Smooth muscle cell (in vitro differentiated cells): ENCODE measurements at regions not wholly inside any gene's neighbourhood (a gene's known extent, or its start where the extent isn't known, plus 50 kb on each side); places are given as distances from the start of the nearest gene placed in this dataset.

Experiments
- DNase-seq: peaks from one replicate; lab custom pipeline; 2025; ENCODE audit not compliant: unreplicated experiment; lab: John Stamatoyannopoulos, UW
- H2AFZ ChIP-seq: fragments of 200-600 bp; sonication (generic); 2 replicates; pipeline ENCODE4 v1.6.0; 2016; ENCODE audit warnings: antibody characterized with exemption, low read depth, mild to moderate bottlenecking
- H3F3A ChIP-seq: fragments of 200-600 bp; sonication (generic); 2 replicates; pipeline ENCODE4 v1.6.0; 2017; ENCODE audit warnings: antibody characterized with exemption, low read depth
- H3K27ac ChIP-seq: fragments of 200-600 bp; sonication (generic); 2 replicates; pipeline ENCODE4 v1.5.1; 2016; ENCODE audit warnings: low read depth, mild to moderate bottlenecking
- H3K27me3 ChIP-seq: fragments of 200-600 bp; sonication (generic); 2 replicates; pipeline ENCODE4 v1.6.1; 2016; ENCODE audit warnings: low read depth, mild to moderate bottlenecking
- H3K36me3 ChIP-seq: fragments of 200-600 bp; sonication (generic); 2 replicates; pipeline ENCODE4 v1.5.1; 2016; ENCODE audit warnings: low read depth
- H3K4me1 ChIP-seq: fragments of 200-600 bp; sonication (generic); 2 replicates; pipeline ENCODE4 v1.5.1; 2016; ENCODE audit warnings: low read depth
- H3K4me2 ChIP-seq: fragments of 200-600 bp; sonication (generic); 2 replicates; pipeline ENCODE4 v1.6.0; 2016; ENCODE audit warnings: mild to moderate bottlenecking
- H3K4me3 ChIP-seq: fragments of 200-600 bp; sonication (generic); 2 replicates; pipeline ENCODE4 v1.5.1; 2016; ENCODE audit warnings: mild to moderate bottlenecking
- H3K79me2 ChIP-seq: fragments of 200-600 bp; sonication (generic); 2 replicates; pipeline ENCODE4 v1.6.0; 2016; ENCODE audit warnings: low read depth, mild to moderate bottlenecking
- H3K9ac ChIP-seq: fragments of 200-600 bp; sonication (generic); 2 replicates; pipeline ENCODE4 v1.6.0; 2016; ENCODE audit warnings: low read depth
- H3K9me3 ChIP-seq: fragments of 200-600 bp; sonication (generic); replicated peaks from 2 replicates; pipeline ENCODE4 v1.5.1; 2016; ENCODE audit warnings: low read depth
- H4K20me1 ChIP-seq: fragments of 200-600 bp; sonication (generic); 2 replicates; pipeline ENCODE4 v1.6.0; 2016; ENCODE audit warnings: low read depth
- CTCF ChIP-seq: fragments of 200-600 bp; sonication (generic); IDR thresholded peaks from 2 replicates; pipeline ENCODE4 v1.5.1; 2017; ENCODE audit warnings: borderline replicate concordance, mild to moderate bottlenecking, antibody characterized with exemption; ENCODE audit not compliant: insufficient read depth, poor library complexity, severe bottlenecking
- WGBS: methylation state at CpG from one replicate; pipeline ENCODE4 v1.1.7; 2016; ENCODE audit warnings: low lambda C conversion rate; 5-methylcytosine and 5-hydroxymethylcytosine counted together

GRCh38 chr17:14918540-14918939 lies 346.6 kb downstream of the PMP22 start:
- Histone ChIP-seq H4K20me1 (no peaks in the 10 kb centered on the region), H3K27ac (peak overlapping the region; percentile 34), H3K4me1 (peaks cover 39% of the 10 kb centered on the region), H3K4me3 (no peak overlapping the region), H3K79me2 (no peaks in the 10 kb centered on the region), H2AFZ (peak overlapping the region; percentile 72), H3K36me3 (no peaks in the 10 kb centered on the region), H3K9me3 (no peaks in the 10 kb centered on the region), H3K27me3 (no peaks in the 10 kb centered on the region), H3K4me2 (peak overlapping the region; percentile 61), H3F3A (no peaks in the 10 kb centered on the region), H3K9ac (no peak overlapping the region)
- DNase-seq = no peak
- WGBS = 7% methylated on average over 4 of the region's 4 CpGs
- no peak for TF ChIP-seq CTCF

DNA sequence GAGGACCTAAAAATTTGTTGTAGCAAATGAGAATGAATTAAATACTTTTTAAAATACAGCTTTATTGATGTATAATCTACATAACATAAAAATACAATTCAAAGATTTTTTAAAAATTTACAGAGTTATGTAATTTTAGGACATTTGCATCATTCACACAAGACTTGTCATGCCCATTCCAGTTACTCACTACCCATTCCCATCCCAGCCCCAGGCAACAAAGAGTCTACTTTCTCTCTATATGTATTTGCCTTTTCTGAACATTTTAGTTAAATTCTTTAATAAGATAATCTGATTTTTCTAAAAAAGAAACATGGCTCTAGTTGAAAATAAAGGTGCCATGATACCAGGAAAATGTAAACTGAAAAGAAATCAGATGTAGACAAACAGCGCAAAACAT lies 354.2 kb downstream of the PMP22 start:
- H4K20me1 ChIP-seq = no peaks in the 10 kb centered on the region
- no peaks in the 10 kb centered on the region for H3K36me3 ChIP-seq
- H3K4me2 ChIP-seq = no peak overlapping the region
- no peaks in the 10 kb centered on the region for H3K9me3 ChIP-seq
- no peak overlapping the region for H3K9ac ChIP-seq
- WGBS = 100% methylated on average over 1 of the region's 1 CpG
- H3K27me3 ChIP-seq = no peaks in the 10 kb centered on the region
- H3K4me1 ChIP-seq = no peaks in the 10 kb centered on the region
- no peak overlapping the region for H3K27ac ChIP-seq
- no peak overlapping the region for H3K4me3 ChIP-seq
- no peaks in the 10 kb centered on the region for H3F3A ChIP-seq
- no peaks in the 10 kb centered on the region for H3K79me2 ChIP-seq
- H2AFZ ChIP-seq = no peak overlapping the region
- TF ChIP-seq CTCF = no peak
- no peak for DNase-seq

- no peak for DNase-seq
- TF ChIP-seq CTCF = no peak
- H4K20me1 ChIP-seq = no peaks in the 10 kb centered on the region
- no peaks in the 10 kb centered on the region for H3K4me1 ChIP-seq
- peak overlapping the region; percentile 15 for H3K4me2 ChIP-seq
- no peak overlapping the region for H2AFZ ChIP-seq
- no peaks in the 10 kb centered on the region for H3K79me2 ChIP-seq
- H3K27me3 ChIP-seq = no peaks in the 10 kb centered on the region
- H3K4me3 ChIP-seq = no peak overlapping the region
- H3K9ac ChIP-seq = no peak overlapping the region
- no peaks in the 10 kb centered on the region for H3K9me3 ChIP-seq
- no peaks in the 10 kb centered on the region for H3K36me3 ChIP-seq
- WGBS = 55% methylated on average over 4 of the region's 4 CpGs
- H3K27ac ChIP-seq = no peak overlapping the region
- H3F3A ChIP-seq = no peaks in the 10 kb centered on the region
These were observed 360.7 kb downstream of the PMP22 start for GRCh38 chr17:14904386-14904785.

GRCh38 chr17:14903854-14904253 lies 361.3 kb downstream of the PMP22 start:
- no peaks in the 10 kb centered on the region for H4K20me1 ChIP-seq
- TF ChIP-seq CTCF = no peak
- H3K4me1 ChIP-seq = no peaks in the 10 kb centered on the region
- H3K27me3 ChIP-seq = no peaks in the 10 kb centered on the region
- H3K79me2 ChIP-seq = no peaks in the 10 kb centered on the region
- H3K36me3 ChIP-seq = no peaks in the 10 kb centered on the region
- H2AFZ ChIP-seq = no peak overlapping the region
- no peaks in the 10 kb centered on the region for H3K9me3 ChIP-seq
- no peak overlapping the region for H3K4me3 ChIP-seq
- H3K4me2 ChIP-seq = peak overlapping the region; percentile 15
- H3K27ac ChIP-seq = no peak overlapping the region
- no peaks in the 10 kb centered on the region for H3F3A ChIP-seq
- no peak overlapping the region for H3K9ac ChIP-seq
- no peak for DNase-seq
- 13% methylated on average over 1 of the region's 1 CpG for WGBS
